WTC11 (cell line): ENCODE measurements at regions not wholly inside any gene's neighbourhood (a gene's known extent, or its start where the extent isn't known, plus 50 kb on each side); places are given as distances from the start of the nearest gene placed in this dataset.

Experiments used
- CBFB ChIP-seq: sonication (generic); formaldehyde crosslinking; IDR thresholded peaks from 2 replicates; pipeline ENCODE4 v1.8.1; 2022; ENCODE audit warnings: mild to moderate bottlenecking, low read depth, missing genetic modification reagents
- TEAD1 ChIP-seq: sonication (generic); formaldehyde crosslinking; IDR thresholded peaks from 2 replicates; pipeline ENCODE4 v1.8.0; 2022; ENCODE audit warnings: mild to moderate bottlenecking, missing genetic modification reagents
- TF ChIP-seq, protein P1 (sequence below): sonication (generic); formaldehyde crosslinking; IDR thresholded peaks from 2 replicates; pipeline ENCODE4 v1.8.0; 2022; ENCODE audit warnings: mild to moderate bottlenecking, missing genetic modification reagents
- TF ChIP-seq, protein P2 (sequence below): sonication (generic); formaldehyde crosslinking; IDR thresholded peaks from 2 replicates; pipeline ENCODE4 v1.8.1; 2023; ENCODE audit warnings: mild to moderate bottlenecking, moderate library complexity, missing genetic modification reagents

DNA sequence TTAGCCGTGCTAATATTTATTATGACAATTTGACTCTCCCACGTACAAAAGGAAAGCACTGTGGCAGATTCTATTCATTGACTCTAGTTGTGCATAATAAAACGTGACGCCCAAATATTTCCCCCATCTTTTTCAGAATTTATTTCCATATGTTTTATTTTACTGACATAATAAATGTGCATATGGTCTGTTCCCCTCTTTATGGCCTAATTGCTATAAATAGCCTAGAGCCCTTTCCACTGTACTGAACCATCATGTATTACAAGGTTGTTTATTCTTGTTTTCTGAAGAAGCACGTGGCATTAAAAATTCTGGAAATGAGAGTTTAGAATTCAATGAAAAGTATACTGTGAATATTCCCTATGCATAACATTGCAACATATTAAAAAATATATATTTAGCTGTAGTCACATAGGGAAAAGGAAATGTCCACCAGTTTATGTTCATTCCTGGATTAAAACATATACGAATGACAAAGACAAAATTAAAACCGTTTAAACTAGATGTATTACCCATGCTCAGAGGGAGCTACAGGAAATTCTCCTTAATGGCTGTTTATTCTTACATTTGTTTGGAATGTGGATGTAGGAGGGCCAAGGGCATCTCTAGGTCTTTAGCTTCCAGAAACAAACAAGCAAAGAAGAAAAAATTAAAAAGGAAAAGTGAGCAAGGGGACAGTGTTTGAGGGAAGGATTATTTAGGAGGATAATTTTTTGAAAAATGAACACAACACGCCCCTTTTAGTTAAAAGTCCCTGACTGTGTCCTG is 122.1 kb upstream of the MMADHC start:
- TF ChIP-seq, protein P1, sequence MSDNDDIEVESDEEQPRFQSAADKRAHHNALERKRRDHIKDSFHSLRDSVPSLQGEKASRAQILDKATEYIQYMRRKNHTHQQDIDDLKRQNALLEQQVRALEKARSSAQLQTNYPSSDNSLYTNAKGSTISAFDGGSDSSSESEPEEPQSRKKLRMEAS (CRISPR knock-in tag), result no peak
- TF ChIP-seq TEAD1 (CRISPR knock-in tag) (no peak), CBFB (no peak)
- TF ChIP-seq, protein P2, sequence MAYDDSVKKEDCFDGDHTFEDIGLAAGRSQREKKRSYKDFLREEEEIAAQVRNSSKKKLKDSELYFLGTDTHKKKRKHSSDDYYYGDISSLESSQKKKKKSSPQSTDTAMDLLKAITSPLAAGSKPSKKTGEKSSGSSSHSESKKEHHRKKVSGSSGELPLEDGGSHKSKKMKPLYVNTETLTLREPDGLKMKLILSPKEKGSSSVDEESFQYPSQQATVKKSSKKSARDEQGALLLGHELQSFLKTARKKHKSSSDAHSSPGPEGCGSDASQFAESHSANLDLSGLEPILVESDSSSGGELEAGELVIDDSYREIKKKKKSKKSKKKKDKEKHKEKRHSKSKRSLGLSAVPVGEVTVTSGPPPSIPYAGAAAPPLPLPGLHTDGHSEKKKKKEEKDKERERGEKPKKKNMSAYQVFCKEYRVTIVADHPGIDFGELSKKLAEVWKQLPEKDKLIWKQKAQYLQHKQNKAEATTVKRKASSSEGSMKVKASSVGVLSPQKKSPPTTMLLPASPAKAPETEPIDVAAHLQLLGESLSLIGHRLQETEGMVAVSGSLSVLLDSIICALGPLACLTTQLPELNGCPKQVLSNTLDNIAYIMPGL (CRISPR knock-in tag), result no peak
